Tibial nerve (tissue), 3 donors: ENCODE measurements at regions not wholly inside any gene's neighbourhood (a gene's known extent, or its start where the extent isn't known, plus 50 kb on each side); places are given as distances from the start of the nearest gene placed in this dataset.

Experiments used
- POLR2A ChIP-seq, 2 donors: fragments of 450-650 bp; IDR thresholded peaks; one replicate each; pipeline ENCODE4 v1.6.1; 2017; ENCODE audit warnings: antibody characterized with exemption in 2 of 2, mild to moderate bottlenecking in 2 of 2, moderate library complexity in 2 of 2
- TF ChIP-seq, protein P1 (sequence below), 5 experiments: fragments of 200-600 bp in 3 of 5; fragments of 450-650 bp in 2 of 5; sonication (generic) in 3 of 5; IDR thresholded peaks; one replicate each; pipeline ENCODE4 v1.5.1; 2016 to 2019; ENCODE audit warnings: antibody characterized with exemption in 5 of 5, mild to moderate bottlenecking in 3 of 5, moderate library complexity in 2 of 5

DNA sequence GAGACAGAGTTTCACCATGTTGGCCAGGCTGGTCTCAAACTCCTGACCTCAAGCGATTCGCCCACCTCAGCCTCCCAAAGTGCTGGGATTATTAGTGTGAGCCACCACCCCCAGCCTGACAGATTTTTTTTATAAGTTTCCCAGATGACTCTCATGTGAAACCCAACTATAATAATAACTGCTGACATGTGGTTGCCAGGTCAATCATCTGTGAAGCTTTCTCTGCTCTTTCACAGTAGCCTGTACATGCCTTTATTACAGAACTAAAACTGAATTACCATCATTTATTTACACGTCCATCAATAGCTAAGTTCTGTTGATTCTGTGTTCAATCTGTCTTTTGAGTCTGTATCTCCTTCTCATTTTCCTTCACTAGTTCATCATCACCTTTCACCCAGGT is 218.5 kb downstream of the RPS29 start:
- TF ChIP-seq, protein P1, sequence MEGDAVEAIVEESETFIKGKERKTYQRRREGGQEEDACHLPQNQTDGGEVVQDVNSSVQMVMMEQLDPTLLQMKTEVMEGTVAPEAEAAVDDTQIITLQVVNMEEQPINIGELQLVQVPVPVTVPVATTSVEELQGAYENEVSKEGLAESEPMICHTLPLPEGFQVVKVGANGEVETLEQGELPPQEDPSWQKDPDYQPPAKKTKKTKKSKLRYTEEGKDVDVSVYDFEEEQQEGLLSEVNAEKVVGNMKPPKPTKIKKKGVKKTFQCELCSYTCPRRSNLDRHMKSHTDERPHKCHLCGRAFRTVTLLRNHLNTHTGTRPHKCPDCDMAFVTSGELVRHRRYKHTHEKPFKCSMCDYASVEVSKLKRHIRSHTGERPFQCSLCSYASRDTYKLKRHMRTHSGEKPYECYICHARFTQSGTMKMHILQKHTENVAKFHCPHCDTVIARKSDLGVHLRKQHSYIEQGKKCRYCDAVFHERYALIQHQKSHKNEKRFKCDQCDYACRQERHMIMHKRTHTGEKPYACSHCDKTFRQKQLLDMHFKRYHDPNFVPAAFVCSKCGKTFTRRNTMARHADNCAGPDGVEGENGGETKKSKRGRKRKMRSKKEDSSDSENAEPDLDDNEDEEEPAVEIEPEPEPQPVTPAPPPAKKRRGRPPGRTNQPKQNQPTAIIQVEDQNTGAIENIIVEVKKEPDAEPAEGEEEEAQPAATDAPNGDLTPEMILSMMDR (IDR thresholded peaks at IDR 0.05), result no peak
- TF ChIP-seq POLR2A (IDR thresholded peaks at IDR 0.05), result no peak
